Esophagus mucosa (tissue), 1 donor: ENCODE measurements at regions not wholly inside any gene's neighbourhood (a gene's known extent, or its start where the extent isn't known, plus 50 kb on each side); places are given as distances from the start of the nearest gene placed in this dataset.

Experiments
- ATAC-seq: fragments of 200-7000 bp; cut with Tn5 transposase; one replicate; pipeline ENCODE4 v1.9.1; 2020
- donor health status: DM: yes; HTN: yes; CAD: no.

GRCh38 chr13:67643516-67644055, 413.4 kb upstream of the PCDH9 start:
- ATAC-seq, result no peak

- ATAC-seq, result no peak
Measured at GRCh38 chr13:67642657-67643056, 412.5 kb upstream of the PCDH9 start.

- no peak for ATAC-seq
Measured at GRCh38 chr13:67635754-67636153, 405.6 kb upstream of the PCDH9 start.

GRCh38 chr13:67632590-67632989, 402.5 kb upstream of the PCDH9 start:
- no peak for ATAC-seq

- no peak for ATAC-seq
Measured at GRCh38 chr13:67630640-67631039, 400.5 kb upstream of the PCDH9 start.

GRCh38 chr13:67623630-67624029, 393.5 kb upstream of the PCDH9 start:
- ATAC-seq, result no peak

- ATAC-seq, result no peak
Measured at GRCh38 chr13:67620665-67621064, 390.5 kb upstream of the PCDH9 start.

- no peak for ATAC-seq
Measured at GRCh38 chr13:67619995-67620380, 389.9 kb upstream of the PCDH9 start.

- no peak for ATAC-seq
Measured at GRCh38 chr13:67619351-67619994, 389.3 kb upstream of the PCDH9 start.

GRCh38 chr13:67614579-67614978, 384.4 kb upstream of the PCDH9 start:
- no peak for ATAC-seq

- ATAC-seq, result no peak
Measured at GRCh38 chr13:67614013-67614412, 383.9 kb upstream of the PCDH9 start.

GRCh38 chr13:67588607-67589006, 358.5 kb upstream of the PCDH9 start:
- no peak for ATAC-seq

- ATAC-seq, result no peak
Measured at GRCh38 chr13:67577361-67577760, 347.2 kb upstream of the PCDH9 start.

GRCh38 chr13:67574320-67575233, 344.4 kb upstream of the PCDH9 start:
- ATAC-seq, result no peak

GRCh38 chr13:67568205-67568604, 338.1 kb upstream of the PCDH9 start:
- ATAC-seq, result no peak

- ATAC-seq, result no peak
Measured at GRCh38 chr13:67557642-67558241, 327.6 kb upstream of the PCDH9 start.

GRCh38 chr13:67557118-67557517, 327.0 kb upstream of the PCDH9 start:
- no peak for ATAC-seq

- no peak for ATAC-seq
Measured at GRCh38 chr13:67554746-67555452, 324.8 kb upstream of the PCDH9 start.

- no peak for ATAC-seq
Measured at GRCh38 chr13:67554286-67554685, 324.1 kb upstream of the PCDH9 start.

GRCh38 chr13:67549331-67549730, 319.2 kb upstream of the PCDH9 start:
- ATAC-seq, result no peak

- no peak for ATAC-seq
Measured at GRCh38 chr13:67538906-67539305, 308.8 kb upstream of the PCDH9 start.

GRCh38 chr13:67520886-67521285, 290.8 kb upstream of the PCDH9 start:
- ATAC-seq, result no peak

- no peak for ATAC-seq
Measured at GRCh38 chr13:67519356-67519755, 289.2 kb upstream of the PCDH9 start.
